ENCODE measurements at regions not wholly inside any gene's neighbourhood (a gene's known extent, or its start where the extent isn't known, plus 50 kb on each side); places are given as distances from the start of the nearest gene placed in this dataset.
"Not testable (repeated sequence)": the region's sequence is repeated elsewhere in the genome, so short reads cannot be mapped to it uniquely, and the experiment has no call there.

- Histone ChIP-seq H3K4me1 (ENCODE audit: low read depth, poor library complexity, severe bottlenecking) (peaks cover 24% of the 10 kb centered on the region), H3K27me3 (ENCODE audit: insufficient read depth, low read depth) (no peaks in the 10 kb centered on the region)
These were observed 260.3 kb upstream of the SPTLC3 start for GRCh38 chr20:12748359-12748994.

GRCh38 chr20:12750221-12750620, 258.6 kb upstream of the SPTLC3 start:
- Histone ChIP-seq H3K4me1 (ENCODE audit: low read depth, poor library complexity, severe bottlenecking) (peaks cover 24% of the 10 kb centered on the region), H3K9ac (no peak overlapping the region), H3K4me3 (IDR thresholded peaks at IDR 0.05; ENCODE audit: insufficient read depth, low read depth, low read length) (no peak overlapping the region), H3K27ac (no peak overlapping the region), H3K27me3 (ENCODE audit: insufficient read depth, low read depth) (no peaks in the 10 kb centered on the region), H4K20me1 (ENCODE audit: insufficient read depth) (no peaks in the 10 kb centered on the region), H3K4me2 (no peak overlapping the region), H3K36me3 (ENCODE audit: insufficient read depth) (no peaks in the 10 kb centered on the region), H2AFZ (ENCODE audit: low read depth) (no peak overlapping the region), H3K79me2 (ENCODE audit: insufficient read depth, low read depth) (no peaks in the 10 kb centered on the region)
- TF ChIP-seq, protein P1, sequence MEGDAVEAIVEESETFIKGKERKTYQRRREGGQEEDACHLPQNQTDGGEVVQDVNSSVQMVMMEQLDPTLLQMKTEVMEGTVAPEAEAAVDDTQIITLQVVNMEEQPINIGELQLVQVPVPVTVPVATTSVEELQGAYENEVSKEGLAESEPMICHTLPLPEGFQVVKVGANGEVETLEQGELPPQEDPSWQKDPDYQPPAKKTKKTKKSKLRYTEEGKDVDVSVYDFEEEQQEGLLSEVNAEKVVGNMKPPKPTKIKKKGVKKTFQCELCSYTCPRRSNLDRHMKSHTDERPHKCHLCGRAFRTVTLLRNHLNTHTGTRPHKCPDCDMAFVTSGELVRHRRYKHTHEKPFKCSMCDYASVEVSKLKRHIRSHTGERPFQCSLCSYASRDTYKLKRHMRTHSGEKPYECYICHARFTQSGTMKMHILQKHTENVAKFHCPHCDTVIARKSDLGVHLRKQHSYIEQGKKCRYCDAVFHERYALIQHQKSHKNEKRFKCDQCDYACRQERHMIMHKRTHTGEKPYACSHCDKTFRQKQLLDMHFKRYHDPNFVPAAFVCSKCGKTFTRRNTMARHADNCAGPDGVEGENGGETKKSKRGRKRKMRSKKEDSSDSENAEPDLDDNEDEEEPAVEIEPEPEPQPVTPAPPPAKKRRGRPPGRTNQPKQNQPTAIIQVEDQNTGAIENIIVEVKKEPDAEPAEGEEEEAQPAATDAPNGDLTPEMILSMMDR (conservative IDR thresholded peaks at IDR 0.05; ENCODE audit: low read depth, low read length) = no peak

More at GRCh38 chr20:12748359-12748994, 260.3 kb upstream of the SPTLC3 start:
- Histone ChIP-seq H3K9ac (no peak overlapping the region), H3K4me3 (IDR thresholded peaks at IDR 0.05; ENCODE audit: insufficient read depth, low read depth, low read length) (no peak overlapping the region), H4K20me1 (ENCODE audit: insufficient read depth) (no peaks in the 10 kb centered on the region), H3K27ac (no peak overlapping the region; the same call in 1 of the 2 replicates), H3K4me2 (no peak overlapping the region), H3K79me2 (ENCODE audit: insufficient read depth, low read depth) (no peaks in the 10 kb centered on the region), H3K36me3 (ENCODE audit: insufficient read depth) (no peaks in the 10 kb centered on the region), H2AFZ (ENCODE audit: low read depth) (no peak overlapping the region)
- TF ChIP-seq, protein P1 (conservative IDR thresholded peaks at IDR 0.05; ENCODE audit: low read depth, low read length) = no peak

GRCh38 chr20:12752900-12753693, 255.7 kb upstream of the SPTLC3 start:
- not testable (repeated sequence) for H3K79me2 ChIP-seq (ENCODE audit: insufficient read depth, low read depth); H3K4me2 ChIP-seq; H3K27ac ChIP-seq; H2AFZ ChIP-seq (ENCODE audit: low read depth); H3K27me3 ChIP-seq (ENCODE audit: insufficient read depth, low read depth); H3K9ac ChIP-seq; H3K4me3 ChIP-seq (IDR thresholded peaks at IDR 0.05; ENCODE audit: insufficient read depth, low read depth, low read length); H4K20me1 ChIP-seq (ENCODE audit: insufficient read depth); H3K36me3 ChIP-seq (ENCODE audit: insufficient read depth)
- peaks cover 21% of the 10 kb centered on the region for H3K4me1 ChIP-seq (ENCODE audit: low read depth, poor library complexity, severe bottlenecking)

DNA sequence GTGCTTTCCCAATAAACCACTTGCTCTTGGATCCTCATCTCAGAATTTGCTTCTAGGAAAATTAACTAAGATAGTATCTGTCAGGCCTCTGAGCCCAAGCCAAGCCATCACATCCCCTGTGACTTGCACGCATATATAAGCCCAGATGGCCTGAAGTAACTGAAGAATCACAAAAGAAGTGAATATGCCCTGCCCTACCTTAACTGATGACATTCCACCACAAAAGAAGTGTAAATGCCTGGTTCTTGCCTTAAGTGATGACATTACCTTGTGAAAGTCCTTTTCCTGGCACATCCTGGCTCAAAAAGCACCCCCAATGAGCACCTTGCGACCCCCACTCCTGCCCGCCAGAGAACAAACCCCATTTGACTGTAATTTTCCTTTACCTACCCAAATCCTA, 255.0 kb upstream of the SPTLC3 start:
- H3K79me2 ChIP-seq (ENCODE audit: insufficient read depth, low read depth); H3K36me3 ChIP-seq (ENCODE audit: insufficient read depth); H2AFZ ChIP-seq (ENCODE audit: low read depth); H3K4me3 ChIP-seq (IDR thresholded peaks at IDR 0.05; ENCODE audit: insufficient read depth, low read depth, low read length); H3K9ac ChIP-seq; H3K27me3 ChIP-seq (ENCODE audit: insufficient read depth, low read depth); H3K4me2 ChIP-seq; H4K20me1 ChIP-seq (ENCODE audit: insufficient read depth); H3K27ac ChIP-seq: not testable (repeated sequence)
- peaks cover 15% of the 10 kb centered on the region for H3K4me1 ChIP-seq (ENCODE audit: low read depth, poor library complexity, severe bottlenecking)

GRCh38 chr20:12759493-12759892, 249.3 kb upstream of the SPTLC3 start:
- not testable (repeated sequence) for H4K20me1 ChIP-seq (ENCODE audit: insufficient read depth); H3K9ac ChIP-seq; H2AFZ ChIP-seq (ENCODE audit: low read depth); H3K36me3 ChIP-seq (ENCODE audit: insufficient read depth); H3K4me2 ChIP-seq; H3K79me2 ChIP-seq (ENCODE audit: insufficient read depth, low read depth); H3K4me1 ChIP-seq (ENCODE audit: low read depth, poor library complexity, severe bottlenecking); H3K27me3 ChIP-seq (ENCODE audit: insufficient read depth, low read depth); H3K4me3 ChIP-seq (IDR thresholded peaks at IDR 0.05; ENCODE audit: insufficient read depth, low read depth, low read length); H3K27ac ChIP-seq

All from KMS-11 (cell line).